ENCODE measurements at regions not wholly inside any gene's neighbourhood (a gene's known extent, or its start where the extent isn't known, plus 50 kb on each side); places are given as distances from the start of the nearest gene placed in this dataset.
"Not testable (repeated sequence)": the region's sequence is repeated elsewhere in the genome, so short reads cannot be mapped to it uniquely, and the experiment has no call there.

DNA sequence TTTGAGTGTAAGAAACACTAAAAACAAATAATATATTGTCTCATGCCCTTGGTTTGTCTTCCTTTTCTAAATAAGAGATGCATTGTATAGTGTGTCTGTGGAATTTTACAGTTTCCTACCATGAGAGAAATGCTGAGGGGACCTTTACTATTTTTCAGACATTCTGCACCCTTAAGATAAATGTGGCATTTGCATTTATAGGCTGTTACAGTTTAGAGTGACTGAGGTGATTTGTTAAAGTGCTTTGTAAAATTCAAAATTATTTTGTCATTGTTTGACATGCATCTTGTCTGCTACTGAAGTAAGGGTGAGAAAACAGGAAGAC is 78.9 kb upstream of the ZSWIM2 start:
- Mint-ChIP-seq H3K9me3 (no peaks in the 10 kb centered on the region), H3K27me3 (peaks cover 2% of the 10 kb centered on the region), H3K4me3 (no peak overlapping the region), H3K27ac (no peak overlapping the region), H3K4me1 (no peaks in the 10 kb centered on the region), H3K36me3 (no peaks in the 10 kb centered on the region)
- DNase-seq (no peak), ATAC-seq (ENCODE audit: low read depth) (no peak)
- POLR2A ChIA-PET, result no interaction called here

DNA sequence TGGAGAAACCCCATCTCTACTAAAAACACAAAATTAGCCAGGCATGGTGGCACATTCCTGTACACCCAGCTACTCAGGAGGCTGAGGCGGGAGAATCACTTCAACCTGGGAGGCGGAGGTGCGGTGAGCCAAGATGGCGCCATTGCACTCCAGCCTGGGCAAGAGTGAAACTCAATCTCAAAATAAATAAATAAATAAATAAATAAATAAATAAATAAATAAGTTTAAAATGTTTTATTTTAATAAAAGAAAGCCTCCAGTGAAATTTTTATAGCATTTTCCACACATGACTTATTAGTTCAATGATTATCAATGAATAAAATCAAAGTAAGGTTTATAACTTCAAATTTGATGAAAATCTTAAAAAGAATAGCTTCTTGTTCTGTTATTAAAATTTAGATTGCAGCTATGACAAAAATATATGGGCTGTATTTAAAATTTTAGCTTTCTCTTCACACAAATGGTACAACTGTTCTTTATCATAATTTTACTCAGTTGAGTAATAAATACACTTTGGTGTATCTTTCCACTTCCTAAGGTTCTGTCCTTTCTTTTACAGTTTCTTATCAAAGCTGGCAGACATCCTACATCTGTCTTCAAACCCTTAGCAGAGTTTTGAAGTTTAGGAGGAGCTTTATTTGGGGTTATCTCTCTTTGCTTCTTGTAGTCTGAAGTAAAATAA is 78.4 kb upstream of the ZSWIM2 start:
- Mint-ChIP-seq H3K27ac (no peak overlapping the region), H3K9me3 (no peaks in the 10 kb centered on the region), H3K4me1 (no peaks in the 10 kb centered on the region), H3K27me3 (peaks cover 2% of the 10 kb centered on the region), H3K36me3 (no peaks in the 10 kb centered on the region), H3K4me3 (no peak overlapping the region)
- no peak for DNase-seq
- POLR2A ChIA-PET, result no interaction called here
- ATAC-seq (ENCODE audit: low read depth), result no peak

DNA sequence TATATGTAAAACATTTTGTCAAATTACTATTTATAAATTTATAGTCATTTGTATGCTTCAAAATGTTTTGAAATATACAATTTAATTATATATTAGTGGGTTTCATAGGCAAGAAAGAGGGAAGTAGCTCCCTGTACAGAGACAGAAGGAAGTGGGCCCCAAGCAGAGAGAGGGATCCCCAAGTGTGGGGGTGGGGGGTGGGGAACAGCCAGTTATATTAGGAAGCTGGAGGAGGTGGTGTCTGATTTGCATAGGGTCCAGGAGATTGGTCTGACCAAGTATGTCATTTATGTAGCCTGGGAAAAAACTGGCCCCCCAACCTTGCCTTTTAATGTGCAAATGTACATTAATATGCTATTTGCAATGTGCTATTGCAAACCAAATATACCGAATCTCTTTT is 76.5 kb upstream of the ZSWIM2 start:
- peaks cover 2% of the 10 kb centered on the region for H3K27me3 Mint-ChIP-seq
- H3K4me3 Mint-ChIP-seq, result no peak overlapping the region
- H3K36me3 Mint-ChIP-seq, result no peaks in the 10 kb centered on the region
- H3K4me1 Mint-ChIP-seq, result no peaks in the 10 kb centered on the region
- POLR2A ChIA-PET, result no interaction called here
- no peaks in the 10 kb centered on the region for H3K9me3 Mint-ChIP-seq
- no peak overlapping the region for H3K27ac Mint-ChIP-seq
- no peak for ATAC-seq (ENCODE audit: low read depth)
- DNase-seq, result no peak

DNA sequence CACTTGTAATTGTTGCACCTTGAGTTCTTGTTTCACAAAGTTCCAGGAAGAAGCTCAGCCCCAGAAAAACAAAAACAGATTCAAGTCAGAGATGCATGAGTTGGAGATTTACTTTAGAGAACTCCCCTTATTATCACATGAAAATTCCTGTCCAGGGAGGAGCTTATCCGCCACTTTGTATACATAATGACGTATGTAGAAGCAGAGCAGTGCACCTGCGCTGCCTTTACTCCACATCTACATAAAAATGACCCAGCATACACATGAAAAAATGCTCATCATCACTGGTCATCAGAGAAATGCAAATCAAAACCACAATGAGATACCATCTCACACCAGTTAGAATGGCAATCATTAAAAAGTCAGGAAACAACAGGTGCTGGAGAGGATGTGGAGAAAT is 73.3 kb upstream of the ZSWIM2 start:
- H3K36me3 Mint-ChIP-seq; DNase-seq; POLR2A ChIA-PET; H3K4me1 Mint-ChIP-seq; H3K9me3 Mint-ChIP-seq; H3K4me3 Mint-ChIP-seq; H3K27ac Mint-ChIP-seq; ATAC-seq (ENCODE audit: low read depth); H3K27me3 Mint-ChIP-seq: not testable (repeated sequence)

DNA sequence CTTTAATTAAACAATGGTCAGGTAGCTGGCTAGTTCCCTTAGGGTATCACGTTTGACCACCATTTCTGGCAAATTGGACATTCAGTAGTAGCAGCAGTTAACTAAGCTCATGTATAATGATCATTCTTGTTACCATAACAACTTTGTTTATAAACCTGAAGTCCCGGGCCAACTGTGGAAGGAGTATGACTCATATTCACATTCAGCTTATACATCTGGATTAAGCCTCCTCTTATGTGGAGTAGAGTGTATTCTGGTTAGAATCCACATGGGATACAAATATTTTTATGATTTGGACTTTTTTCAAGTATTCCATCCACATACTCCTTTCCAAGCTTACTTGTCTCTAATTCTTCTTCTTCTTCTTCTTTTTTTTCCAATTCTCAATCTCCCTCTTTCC is 70.3 kb upstream of the ZSWIM2 start:
- no peaks in the 10 kb centered on the region for H3K27me3 Mint-ChIP-seq
- no peak overlapping the region for H3K4me3 Mint-ChIP-seq
- no peaks in the 10 kb centered on the region for H3K4me1 Mint-ChIP-seq
- no peaks in the 10 kb centered on the region for H3K9me3 Mint-ChIP-seq
- H3K27ac Mint-ChIP-seq, result no peak overlapping the region
- DNase-seq, result no peak
- H3K36me3 Mint-ChIP-seq, result no peaks in the 10 kb centered on the region
- POLR2A ChIA-PET, result no interaction called here
- ATAC-seq (ENCODE audit: low read depth), result no peak

DNA sequence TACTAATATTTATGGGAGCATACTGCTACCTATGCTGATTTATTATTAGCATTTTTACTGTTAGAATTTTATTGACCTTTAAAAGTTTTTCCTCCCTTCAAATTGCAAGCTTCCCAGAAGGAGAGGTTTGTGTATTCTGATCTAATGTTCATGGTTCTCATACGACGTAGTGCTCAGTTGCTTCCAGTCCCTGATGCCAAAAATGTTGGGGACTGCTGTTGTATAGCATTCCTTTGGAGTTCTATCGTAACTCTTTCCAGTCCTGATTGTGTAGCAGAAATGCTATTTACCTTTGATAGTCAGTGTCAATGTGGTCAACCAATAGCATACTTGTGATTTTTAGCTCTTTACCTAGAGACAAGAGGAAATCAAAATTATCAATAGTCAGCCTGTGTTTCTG is 69.5 kb upstream of the ZSWIM2 start:
- no peaks in the 10 kb centered on the region for H3K9me3 Mint-ChIP-seq
- POLR2A ChIA-PET, result no interaction called here
- H3K27me3 Mint-ChIP-seq, result no peaks in the 10 kb centered on the region
- DNase-seq, result no peak
- ATAC-seq (ENCODE audit: low read depth), result no peak
- H3K4me3 Mint-ChIP-seq, result no peak overlapping the region
- no peak overlapping the region for H3K27ac Mint-ChIP-seq
- H3K36me3 Mint-ChIP-seq, result no peaks in the 10 kb centered on the region
- H3K4me1 Mint-ChIP-seq, result no peaks in the 10 kb centered on the region

DNA sequence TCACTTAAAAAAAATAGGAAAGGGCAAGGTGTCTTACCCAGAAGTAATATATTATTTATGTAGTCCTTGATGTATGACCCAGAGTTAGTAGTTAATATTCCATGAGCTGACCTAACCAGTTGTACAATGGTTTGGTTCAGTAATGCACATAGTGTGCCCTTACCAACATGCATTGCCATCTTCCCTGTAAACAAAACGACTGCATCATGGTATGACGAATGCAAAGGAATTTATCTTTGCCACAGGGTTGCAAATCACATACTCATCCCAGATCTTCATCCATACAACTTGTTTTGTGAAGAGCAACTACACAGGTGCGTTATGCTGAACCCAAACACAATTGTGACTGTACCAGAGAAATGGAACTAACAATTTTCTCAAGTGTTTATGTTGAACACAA is 68.9 kb upstream of the ZSWIM2 start:
- H3K4me3 Mint-ChIP-seq, result no peak overlapping the region
- no peaks in the 10 kb centered on the region for H3K9me3 Mint-ChIP-seq
- H3K36me3 Mint-ChIP-seq, result no peaks in the 10 kb centered on the region
- DNase-seq, result no peak
- no peaks in the 10 kb centered on the region for H3K27me3 Mint-ChIP-seq
- no peak for ATAC-seq (ENCODE audit: low read depth)
- no peaks in the 10 kb centered on the region for H3K4me1 Mint-ChIP-seq
- POLR2A ChIA-PET, result no interaction called here
- H3K27ac Mint-ChIP-seq, result no peak overlapping the region

DNA sequence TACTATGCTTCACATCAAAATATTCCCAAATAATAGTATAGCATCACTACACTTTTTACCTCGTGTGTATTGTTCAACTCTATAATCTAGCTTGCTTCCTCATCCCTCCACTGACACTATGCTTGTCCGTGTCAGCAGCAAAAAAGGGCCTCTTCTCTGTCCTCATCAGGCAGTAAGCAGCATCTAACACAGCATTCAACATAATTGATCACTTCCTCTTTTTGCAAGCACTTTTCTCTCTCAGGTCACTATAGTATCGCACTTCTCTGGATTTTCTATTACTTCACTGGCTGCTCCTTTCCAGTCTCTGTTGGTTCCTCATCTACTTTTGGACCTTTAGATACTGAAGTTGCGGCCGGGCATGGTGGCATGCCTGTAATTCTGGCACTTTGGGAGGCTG is 64.9 kb upstream of the ZSWIM2 start:
- Mint-ChIP-seq H3K4me1 (no peaks in the 10 kb centered on the region), H3K4me3 (no peak overlapping the region), H3K27me3 (peaks cover 4% of the 10 kb centered on the region), H3K27ac (no peak overlapping the region), H3K9me3 (no peaks in the 10 kb centered on the region), H3K36me3 (no peaks in the 10 kb centered on the region)
- POLR2A ChIA-PET, result no interaction called here
- DNase-seq, result no peak
- no peak for ATAC-seq (ENCODE audit: low read depth)

DNA sequence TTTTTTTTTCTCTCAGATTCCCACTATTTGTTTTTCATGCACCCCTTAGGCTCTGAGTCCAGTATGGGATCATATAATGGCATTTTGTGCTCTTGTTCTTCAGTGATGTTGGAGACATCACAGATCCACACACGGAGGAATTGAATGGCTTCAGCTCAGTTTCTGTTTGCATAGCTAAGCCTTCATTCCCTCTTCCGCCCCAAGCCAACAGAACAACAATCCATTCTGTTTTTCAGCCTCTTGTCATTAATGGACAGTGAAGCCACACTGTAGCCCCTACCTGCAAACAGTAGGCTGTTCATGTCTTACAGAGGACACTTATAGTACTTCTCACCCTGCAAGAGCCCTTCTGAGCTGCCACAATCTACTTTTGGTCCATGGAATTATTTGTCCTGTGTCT is 64.0 kb upstream of the ZSWIM2 start:
- Mint-ChIP-seq H3K4me3 (no peak overlapping the region), H3K9me3 (no peaks in the 10 kb centered on the region), H3K27ac (no peak overlapping the region), H3K36me3 (no peaks in the 10 kb centered on the region), H3K27me3 (peaks cover 4% of the 10 kb centered on the region), H3K4me1 (no peaks in the 10 kb centered on the region)
- no peak for DNase-seq
- POLR2A ChIA-PET, result no interaction called here
- no peak for ATAC-seq (ENCODE audit: low read depth)

DNA sequence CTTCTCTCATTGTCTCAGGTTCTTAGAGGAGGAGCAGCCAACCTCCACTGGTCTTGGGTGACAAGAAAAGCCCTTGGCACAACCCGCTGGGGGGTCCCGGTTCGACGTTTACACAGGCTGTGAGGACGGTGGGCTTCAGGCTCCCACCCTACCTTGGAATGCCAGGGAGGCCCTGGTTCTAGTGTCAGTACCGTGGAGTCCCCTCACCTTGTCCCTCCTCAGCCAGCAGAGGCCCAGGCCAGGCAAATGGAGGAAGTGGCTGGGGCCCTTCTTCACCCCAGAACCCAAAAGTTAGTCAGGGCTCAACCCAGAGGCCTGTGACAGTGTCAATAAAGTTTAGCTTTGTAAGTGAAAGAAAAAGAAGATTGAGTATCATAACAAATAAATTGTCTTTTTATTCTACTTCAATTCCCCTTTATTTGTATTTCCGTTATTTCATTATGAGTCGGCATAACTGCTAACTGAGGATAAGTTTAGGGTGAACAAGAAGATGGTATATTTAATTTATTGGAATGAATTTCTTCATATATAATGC is 62.6 kb upstream of the ZSWIM2 start:
- Mint-ChIP-seq H3K27me3 (peaks cover 4% of the 10 kb centered on the region), H3K27ac (no peak overlapping the region), H3K9me3 (no peaks in the 10 kb centered on the region), H3K4me3 (no peak overlapping the region), H3K36me3 (no peaks in the 10 kb centered on the region), H3K4me1 (no peaks in the 10 kb centered on the region)
- DNase-seq (no peak), ATAC-seq (ENCODE audit: low read depth) (no peak)
- POLR2A ChIA-PET, result no interaction called here

DNA sequence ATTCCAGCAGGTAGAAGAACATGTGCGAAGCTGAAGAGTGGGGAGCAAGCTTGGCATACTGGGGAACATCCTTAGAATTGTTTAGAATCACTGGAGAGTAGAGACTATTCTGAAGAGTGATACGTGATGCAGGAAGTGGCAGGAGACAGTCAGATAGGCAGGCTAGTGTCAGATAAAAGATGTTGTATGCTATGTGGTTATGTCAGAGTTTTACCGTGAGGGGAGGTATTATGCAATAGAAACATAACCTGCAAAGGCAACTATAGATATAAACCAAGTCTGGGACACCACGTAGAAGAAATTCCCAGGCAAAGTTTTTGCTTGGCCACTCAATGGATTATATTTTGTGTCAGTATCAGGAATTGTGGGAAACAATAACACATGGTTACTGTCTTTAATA is 62.0 kb upstream of the ZSWIM2 start:
- no peak overlapping the region for H3K4me3 Mint-ChIP-seq
- H3K9me3 Mint-ChIP-seq, result no peaks in the 10 kb centered on the region
- no peaks in the 10 kb centered on the region for H3K36me3 Mint-ChIP-seq
- H3K27ac Mint-ChIP-seq, result no peak overlapping the region
- POLR2A ChIA-PET, result no interaction called here
- H3K4me1 Mint-ChIP-seq, result no peaks in the 10 kb centered on the region
- ATAC-seq (ENCODE audit: low read depth), result no peak
- DNase-seq, result no peak
- H3K27me3 Mint-ChIP-seq, result peaks cover 4% of the 10 kb centered on the region

DNA sequence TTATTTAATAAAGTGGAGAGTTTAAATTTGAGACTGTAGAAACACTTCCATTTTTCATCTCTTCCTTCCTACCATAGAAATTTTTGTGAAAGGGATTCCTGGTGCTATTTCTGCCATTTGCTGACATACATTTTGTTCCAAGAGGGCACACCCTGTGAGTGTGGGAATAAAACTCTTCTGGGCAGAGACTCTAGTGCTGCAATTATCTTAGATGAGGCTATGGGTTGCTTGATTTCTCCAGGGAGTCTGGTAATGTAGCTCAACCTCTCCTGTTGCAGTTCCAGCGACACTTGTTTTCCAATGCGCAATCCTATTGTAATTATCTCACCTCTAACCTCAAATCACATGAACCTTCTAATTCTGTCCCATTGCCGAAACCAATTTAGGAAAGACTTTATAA is 60.1 kb upstream of the ZSWIM2 start:
- H3K4me1 Mint-ChIP-seq, result no peaks in the 10 kb centered on the region
- no peak overlapping the region for H3K4me3 Mint-ChIP-seq
- POLR2A ChIA-PET, result no interaction called here
- H3K27me3 Mint-ChIP-seq, result peaks cover 4% of the 10 kb centered on the region
- ATAC-seq (ENCODE audit: low read depth) (no peak), DNase-seq (no peak)
- no peaks in the 10 kb centered on the region for H3K36me3 Mint-ChIP-seq
- H3K9me3 Mint-ChIP-seq, result no peaks in the 10 kb centered on the region
- no peak overlapping the region for H3K27ac Mint-ChIP-seq

DNA sequence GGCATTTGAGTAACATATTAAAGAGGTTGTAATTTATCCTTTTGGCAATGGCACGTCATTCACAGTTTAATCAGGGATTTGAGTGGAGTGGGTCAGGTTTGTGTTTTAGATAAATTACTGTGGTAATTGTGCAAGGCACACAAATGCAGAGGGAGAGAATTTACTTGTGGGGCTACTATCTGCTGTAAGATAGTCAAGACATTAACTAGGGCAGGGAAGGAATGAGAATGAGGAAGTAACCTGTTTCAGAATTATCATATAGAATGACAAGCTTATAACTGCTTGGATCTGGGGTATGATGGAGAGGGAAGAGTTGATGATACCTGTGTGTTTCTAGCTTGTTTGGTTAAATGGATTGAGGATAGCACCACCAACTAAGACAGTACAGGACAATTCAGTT is 58.9 kb upstream of the ZSWIM2 start:
- ATAC-seq (ENCODE audit: low read depth) (no peak), DNase-seq (no peak)
- H3K4me3 Mint-ChIP-seq, result no peak overlapping the region
- H3K27me3 Mint-ChIP-seq, result peaks cover 4% of the 10 kb centered on the region
- no peaks in the 10 kb centered on the region for H3K4me1 Mint-ChIP-seq
- H3K9me3 Mint-ChIP-seq, result no peaks in the 10 kb centered on the region
- H3K36me3 Mint-ChIP-seq, result no peaks in the 10 kb centered on the region
- H3K27ac Mint-ChIP-seq, result no peak overlapping the region
- POLR2A ChIA-PET, result no interaction called here

DNA sequence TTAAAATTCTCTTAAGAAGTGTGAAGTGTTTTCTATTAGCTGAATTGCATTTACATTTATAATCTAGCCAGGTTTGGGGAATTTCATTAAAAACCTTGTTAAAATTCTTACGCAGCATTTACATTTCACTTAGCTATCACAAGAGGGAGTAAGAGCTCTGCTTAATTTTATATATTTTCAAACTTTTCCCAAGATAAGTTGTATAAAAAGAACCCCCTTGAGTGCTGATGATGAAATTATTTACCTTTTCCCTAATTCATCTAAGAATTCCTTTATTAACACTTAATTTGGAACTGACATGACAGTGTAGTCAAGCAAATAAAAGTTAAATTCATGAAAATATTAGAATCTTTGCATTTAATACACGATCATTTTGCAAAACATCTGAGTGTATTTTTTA is 54.2 kb upstream of the ZSWIM2 start:
- Mint-ChIP-seq H3K27ac (no peak overlapping the region), H3K4me3 (no peak overlapping the region), H3K36me3 (no peaks in the 10 kb centered on the region), H3K9me3 (peaks cover 1% of the 10 kb centered on the region), H3K27me3 (no peaks in the 10 kb centered on the region), H3K4me1 (no peaks in the 10 kb centered on the region)
- ATAC-seq (ENCODE audit: low read depth) (no peak), DNase-seq (no peak)
- POLR2A ChIA-PET, result no interaction called here

All from activated naive CD8-positive, alpha-beta T cell treated with anti-CD3 and anti-CD28 coated beads, Interleukin-2, amount 10 ng/mL, durations not matched to agents 7 days and 5 days (primary cell).